Hematopoietic multipotent progenitor cell treated with erythropoietin and hydrocortisone succinate and interleukin-3 and kit ligand, for 4 days (in vitro differentiated cells): ENCODE measurements at regions not wholly inside any gene's neighbourhood (a gene's known extent, or its start where the extent isn't known, plus 50 kb on each side); places are given as distances from the start of the nearest gene placed in this dataset.
"Not testable (repeated sequence)": the region's sequence is repeated elsewhere in the genome, so short reads cannot be mapped to it uniquely, and the experiment has no call there.

ENCODE experiments used
- DNase-seq: peaks from one replicate; pipeline ENCODE4 v3.0.0-alpha.2; 2015

GRCh38 chr18:30694773-30695172 lies 347.8 kb downstream of the DSC3 start:
- no peak for DNase-seq

GRCh38 chr18:30689216-30689615 lies 353.3 kb downstream of the DSC3 start:
- DNase-seq, result no peak

- no peak for DNase-seq
These were observed 355.0 kb downstream of the DSC3 start for GRCh38 chr18:30687501-30687900.

GRCh38 chr18:30684825-30685481 lies 357.6 kb downstream of the DSC3 start:
- no peak for DNase-seq

- DNase-seq, result no peak
These were observed 358.7 kb downstream of the DSC3 start for GRCh38 chr18:30683836-30684235.

GRCh38 chr18:30682672-30683071 lies 359.9 kb downstream of the DSC3 start:
- DNase-seq, result no peak

GRCh38 chr18:30679285-30679930 lies 363.1 kb downstream of the DSC3 start:
- peak; percentile 40 for DNase-seq

GRCh38 chr18:30677813-30678212 lies 364.7 kb downstream of the DSC3 start:
- not testable (repeated sequence) for DNase-seq

- peak; percentile 63 for DNase-seq
These were observed 366.5 kb downstream of the DSC3 start for GRCh38 chr18:30676053-30676480.

GRCh38 chr18:30675493-30675892 lies 367.0 kb downstream of the DSC3 start:
- no peak for DNase-seq

- DNase-seq, result no peak
These were observed 367.5 kb downstream of the DSC3 start for GRCh38 chr18:30675072-30675471.

- DNase-seq, result no peak
These were observed 367.9 kb downstream of the DSC3 start for GRCh38 chr18:30674596-30674995.

- DNase-seq, result not testable (repeated sequence)
These were observed 370.1 kb downstream of the DSC3 start for GRCh38 chr18:30672439-30672838.

GRCh38 chr18:30658306-30658705 lies 384.2 kb downstream of the DSC3 start:
- DNase-seq, result no peak

GRCh38 chr18:30652387-30652786 lies 390.2 kb downstream of the DSC3 start:
- DNase-seq, result no peak

GRCh38 chr18:30650499-30650898 lies 392.0 kb downstream of the DSC3 start:
- no peak for DNase-seq

GRCh38 chr18:30644158-30644557 lies 398.4 kb downstream of the DSC3 start:
- DNase-seq, result no peak

- no peak for DNase-seq
These were observed 403.2 kb downstream of the DSC3 start for GRCh38 chr18:30639361-30639760.

GRCh38 chr18:30634249-30634648 lies 408.3 kb downstream of the DSC3 start:
- DNase-seq, result no peak

GRCh38 chr18:30632071-30632698 lies 410.4 kb downstream of the DSC3 start:
- DNase-seq, result no peak

- no peak for DNase-seq
These were observed 416.6 kb downstream of the DSC3 start for GRCh38 chr18:30625961-30626360.

- no peak for DNase-seq
These were observed 419.0 kb downstream of the DSC3 start for GRCh38 chr18:30623401-30624065.

GRCh38 chr18:30622635-30623034 lies 419.9 kb downstream of the DSC3 start:
- DNase-seq, result no peak

GRCh38 chr18:30622104-30622503 lies 420.4 kb downstream of the DSC3 start:
- no peak for DNase-seq
